Heart left ventricle (tissue), 16 donors: ENCODE measurements at regions not wholly inside any gene's neighbourhood (a gene's known extent, or its start where the extent isn't known, plus 50 kb on each side); places are given as distances from the start of the nearest gene placed in this dataset.

ENCODE experiments used
- ATAC-seq, 4 donors: fragments of 200-7000 bp; cut with Tn5 transposase; one replicate each; pipeline ENCODE4 v1.9.1; 2020 to 2022; ENCODE audit warnings: moderate library complexity in 4 of 4, mild to moderate bottlenecking in 3 of 4, moderate number of reproducible peaks in 1 of 4
- DNase-seq, 5 donors: peaks; one replicate each; pipeline ENCODE4 v3.0.0-alpha.2; 2020
- H3K27ac ChIP-seq, 12 donors: fragments of 200-600 bp; sonication (generic) in 4 of 12; one replicate each; pipeline versions ENCODE4 v1.5.0 to v1.8.0; 2016 to 2022; ENCODE audit warnings: mild to moderate bottlenecking in 2 of 12
- H3K27me3 ChIP-seq, 9 donors: fragments of 200-600 bp; sonication (generic) in 2 of 9; one replicate each; pipeline versions ENCODE4 v1.5.1 to v1.8.0; 2016 to 2022; ENCODE audit warnings: mild to moderate bottlenecking in 3 of 9
- H3K36me3 ChIP-seq, 9 donors: fragments of 200-600 bp; sonication (generic) in 2 of 9; one replicate each; pipeline versions ENCODE4 v1.5.0 to v1.8.0; 2018 to 2022; ENCODE audit warnings: mild to moderate bottlenecking in 2 of 9
- H3K4me1 ChIP-seq, 12 donors: fragments of 200-600 bp; sonication (generic) in 4 of 12; one replicate each; pipeline versions ENCODE4 v1.5.0 to v1.8.0; 2016 to 2022; ENCODE audit warnings: mild to moderate bottlenecking in 3 of 12
- H3K4me3 ChIP-seq, 12 donors: fragments of 200-600 bp; sonication (generic) in 4 of 12; one replicate each; pipeline versions ENCODE4 v1.5.0 to v1.8.0; 2017 to 2022; ENCODE audit warnings: mild to moderate bottlenecking in 9 of 12, moderate library complexity in 4 of 12
- H3K9me3 ChIP-seq, 12 donors: fragments of 200-600 bp; sonication (generic) in 4 of 12; one replicate each; pipeline versions ENCODE4 v1.5.0 to v1.8.0; 2016 to 2022; ENCODE audit warnings: mild to moderate bottlenecking in 1 of 12
- POLR2A ChIP-seq, 2 donors: fragments of 450-650 bp; IDR thresholded peaks; one replicate each; pipeline ENCODE4 v1.6.1; 2017; ENCODE audit warnings: antibody characterized with exemption in 2 of 2, mild to moderate bottlenecking in 2 of 2, moderate library complexity in 2 of 2
- WGBS, 4 donors: extraction: QIAGEN DNeasy Blood & Tissue Kit in 2 of 4; methylation state at CpG; one replicate each; pipeline versions ENCODE4 v1.1.5 to v1.1.7; 2013 to 2018; 5-methylcytosine and 5-hydroxymethylcytosine counted together
- intact Hi-C, 10 donors: fragments of 100-400 bp; cut with DNase I; formaldehyde crosslinking; loops; one replicate each; pipeline versions ENCODE4 v1.11.1 to v1.14.2; 2022
- TF ChIP-seq, protein P1 (sequence below), 12 donors: fragments of 200-600 bp; sonication (generic) in 4 of 12; IDR thresholded peaks; one replicate each; pipeline versions ENCODE4 v1.5.0 to v1.8.0; 2018 to 2022; ENCODE audit warnings: antibody characterized with exemption in 12 of 12, mild to moderate bottlenecking in 5 of 12
- donor health status: ischemic (EF 13 %, LVEDD 7.1; RV severe dilation, severe dysfunction).
- donor health status: healthy with polysubstance abuse.
- donor health status: DM: no; HTN: yes; CAD: no.
- donor health status: DM: no; HTN: no; CAD: no.
- donor health status: ischemic (EF 25% LVEDD 6.9; RV normal size, moderate dysfunction).
- donor health status: ischemic (EF 25% LVEDD 5.7; RV mildly dilated, moderate dysfunction).
- donor health status: healthy.
- donor health status: DM: yes; HTN: yes; CAD: no.
- donor health status: ischemic (EF 35%, LVEDD 5.7; RV mildly dilated, moderate dysfunction).
- donor health status: nonischemic (EF 11% LVEDD 7.7; RV severe dilation, severe dysfunction).
- donor health status: DM: yes; HTN: yes; CAD: no.
- donor health status: PGD.
- donor health status: ischemic (EF 29% LVEDD 5.4; RV normal size, mild dysfunction).
- donor health status: nonischemic (EF 23%, LVEDD 6.1; RV moderate dilation, normal function).

DNA sequence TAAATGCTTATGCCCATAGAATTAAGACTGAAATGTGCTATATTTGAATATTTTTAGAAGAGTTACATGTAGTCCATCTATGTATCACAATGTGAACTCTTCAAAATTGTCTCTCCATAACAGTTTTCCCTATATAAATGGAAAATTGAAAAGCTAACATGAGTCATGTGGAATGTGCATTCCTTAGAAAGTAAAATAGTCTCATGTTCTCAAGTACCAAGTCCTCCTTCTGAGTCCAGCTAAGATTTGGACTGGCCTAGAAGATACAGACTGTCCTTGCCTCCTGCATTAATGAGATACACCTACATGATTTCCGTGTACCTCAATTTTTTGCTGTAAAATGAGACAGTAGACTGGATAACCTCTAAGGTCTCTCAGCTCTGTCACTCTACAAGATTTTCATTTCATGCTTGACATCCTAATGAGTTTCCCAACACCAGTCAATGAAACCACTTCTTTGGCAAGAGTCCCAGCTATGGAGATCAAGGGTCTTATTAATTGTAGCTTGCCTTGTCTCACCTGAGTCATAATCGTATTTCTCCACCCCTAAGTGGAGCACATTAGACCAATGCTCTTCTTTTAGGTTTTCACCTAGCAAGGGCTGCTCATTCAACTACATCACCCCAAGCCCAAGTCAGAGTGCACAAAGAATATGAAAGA lies 350.6 kb upstream of the IL12A start:
- 84 to 96% (median 92%) methylated on average over 2 of the region's 2 CpGs for WGBS, 4 donors
- Histone ChIP-seq H3K27ac (no peak overlapping the region), H3K27me3 (no peaks in the 10 kb centered on the region), H3K9me3 (no peaks in the 10 kb centered on the region), H3K4me1 (no peaks in the 10 kb centered on the region), H3K4me3 (no peak overlapping the region), H3K36me3 (no peaks in the 10 kb centered on the region)
- intact Hi-C loops: no loop called here
- DNase-seq: no peak
- ATAC-seq: no peak
- TF ChIP-seq, protein P1, sequence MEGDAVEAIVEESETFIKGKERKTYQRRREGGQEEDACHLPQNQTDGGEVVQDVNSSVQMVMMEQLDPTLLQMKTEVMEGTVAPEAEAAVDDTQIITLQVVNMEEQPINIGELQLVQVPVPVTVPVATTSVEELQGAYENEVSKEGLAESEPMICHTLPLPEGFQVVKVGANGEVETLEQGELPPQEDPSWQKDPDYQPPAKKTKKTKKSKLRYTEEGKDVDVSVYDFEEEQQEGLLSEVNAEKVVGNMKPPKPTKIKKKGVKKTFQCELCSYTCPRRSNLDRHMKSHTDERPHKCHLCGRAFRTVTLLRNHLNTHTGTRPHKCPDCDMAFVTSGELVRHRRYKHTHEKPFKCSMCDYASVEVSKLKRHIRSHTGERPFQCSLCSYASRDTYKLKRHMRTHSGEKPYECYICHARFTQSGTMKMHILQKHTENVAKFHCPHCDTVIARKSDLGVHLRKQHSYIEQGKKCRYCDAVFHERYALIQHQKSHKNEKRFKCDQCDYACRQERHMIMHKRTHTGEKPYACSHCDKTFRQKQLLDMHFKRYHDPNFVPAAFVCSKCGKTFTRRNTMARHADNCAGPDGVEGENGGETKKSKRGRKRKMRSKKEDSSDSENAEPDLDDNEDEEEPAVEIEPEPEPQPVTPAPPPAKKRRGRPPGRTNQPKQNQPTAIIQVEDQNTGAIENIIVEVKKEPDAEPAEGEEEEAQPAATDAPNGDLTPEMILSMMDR (IDR thresholded peaks at IDR 0.05): no peak
- TF ChIP-seq POLR2A (IDR thresholded peaks at IDR 0.05): no peak

DNA sequence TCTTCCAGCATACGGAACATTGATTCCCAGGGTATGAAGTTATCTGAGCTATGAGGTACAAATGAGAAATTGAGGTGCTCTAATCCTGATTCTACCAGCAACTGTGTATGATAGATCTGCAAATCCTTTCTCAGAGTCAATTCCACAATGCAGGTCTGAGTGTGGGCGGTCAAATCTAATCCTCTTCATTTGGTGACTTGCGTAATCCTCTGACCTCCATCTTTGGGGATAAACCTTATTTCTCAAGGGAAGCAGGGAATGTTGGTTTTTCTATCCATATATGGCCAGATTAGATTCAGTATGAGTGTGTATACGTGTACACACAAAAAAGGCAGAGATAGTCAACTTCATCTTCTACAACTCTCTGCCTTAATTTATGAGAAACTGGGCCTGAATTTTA lies 348.4 kb upstream of the IL12A start:
- Histone ChIP-seq H3K36me3 (no peaks in the 10 kb centered on the region), H3K9me3 (no peaks in the 10 kb centered on the region), H3K4me3 (no peak overlapping the region), H3K4me1 (no peaks in the 10 kb centered on the region), H3K27me3 (no peaks in the 10 kb centered on the region), H3K27ac (no peak overlapping the region)
- ATAC-seq (no peak), DNase-seq (no peak)
- WGBS, 4 donors: 83 to 94% (median 89%) methylated on average over 4 of the region's 4 CpGs
- intact Hi-C loops: no loop called here
- TF ChIP-seq, protein P1 (IDR thresholded peaks at IDR 0.05): no peak
- TF ChIP-seq POLR2A (IDR thresholded peaks at IDR 0.05): no peak

DNA sequence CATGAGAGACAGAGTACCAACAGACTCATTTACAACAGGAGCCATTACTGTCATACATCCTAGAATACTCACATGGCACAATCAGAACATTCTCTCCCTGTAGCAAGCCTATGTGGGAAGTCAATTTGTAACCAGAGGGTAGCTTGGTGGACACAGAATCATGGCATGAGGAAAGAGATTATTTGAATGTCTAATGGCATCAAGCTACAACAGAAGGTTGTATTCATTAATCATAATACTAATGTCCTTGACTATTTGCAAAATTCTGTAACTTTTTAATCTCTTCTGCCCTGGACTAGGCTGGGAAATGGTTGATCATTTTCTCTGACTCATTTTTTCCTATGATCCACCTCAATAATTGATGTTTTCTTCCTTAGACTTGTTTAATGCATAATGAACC lies 345.2 kb upstream of the IL12A start:
- peaks cover 0 to 8% (median 0%) of the 10 kb centered on the region in 12 donors for H3K4me1 ChIP-seq
- no peak for TF ChIP-seq POLR2A (IDR thresholded peaks at IDR 0.05)
- TF ChIP-seq, protein P1 (IDR thresholded peaks at IDR 0.05): no peak
- DNase-seq: no peak
- no peak overlapping the region for H3K27ac ChIP-seq
- intact Hi-C loops: no loop called here
- H3K36me3 ChIP-seq: no peaks in the 10 kb centered on the region
- no peak for ATAC-seq
- no peak overlapping the region for H3K4me3 ChIP-seq
- H3K27me3 ChIP-seq: no peaks in the 10 kb centered on the region
- H3K9me3 ChIP-seq: no peaks in the 10 kb centered on the region

DNA sequence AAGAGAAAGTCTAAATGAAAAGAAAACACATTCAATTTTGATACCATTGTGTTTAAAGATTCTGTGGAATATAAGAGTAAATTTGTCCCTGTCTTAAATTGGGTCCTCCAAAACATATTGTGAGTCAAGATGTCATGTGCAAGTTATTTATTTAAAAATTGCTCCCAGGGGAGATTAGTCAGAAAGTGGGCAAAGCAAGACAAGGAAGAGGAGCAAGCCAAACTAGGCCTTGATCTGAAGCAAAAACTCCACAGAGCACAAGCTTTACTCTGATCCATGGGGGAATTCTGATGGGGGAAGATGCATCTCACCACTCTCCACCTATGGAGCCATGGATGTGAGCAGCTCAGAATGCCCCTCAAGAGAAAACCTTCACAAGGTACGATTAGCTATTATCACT lies 342.8 kb upstream of the IL12A start:
- WGBS, 4 donors: 64 to 100% (median 86%) methylated on average over 1 of the region's 1 CpG
- ATAC-seq: no peak
- intact Hi-C loops: no loop called here
- Histone ChIP-seq H3K4me1 (peaks cover 0 to 8% (median 0%) of the 10 kb centered on the region in 12 donors), H3K27ac (no peak overlapping the region), H3K9me3 (no peaks in the 10 kb centered on the region), H3K27me3 (no peaks in the 10 kb centered on the region), H3K36me3 (no peaks in the 10 kb centered on the region), H3K4me3 (no peak overlapping the region)
- TF ChIP-seq, protein P1 (IDR thresholded peaks at IDR 0.05): no peak
- TF ChIP-seq POLR2A (IDR thresholded peaks at IDR 0.05): no peak
- no peak for DNase-seq
